DND-41 (cell line): ENCODE measurements at regions not wholly inside any gene's neighbourhood (a gene's known extent, or its start where the extent isn't known, plus 50 kb on each side); places are given as distances from the start of the nearest gene placed in this dataset.

Experiments
- ATAC-seq: fragments of 200-7000 bp; cut with Tn5 transposase; 3 replicates; pipeline ENCODE4 v1.9.1; 2021; ENCODE audit warnings: low read depth; ENCODE audit not compliant: insufficient read depth
- DNase-seq: peaks from one replicate; pipeline ENCODE4 v3.0.0-alpha.2; 2020
- H2AFZ ChIP-seq: 2 replicates; pipeline ENCODE4 v1.6.0; 2012; ENCODE audit warnings: low read depth, low read length
- H3K27ac ChIP-seq: 2 replicates; pipeline ENCODE4 v1.5.1; 2012; ENCODE audit warnings: low read length, inconsistent platforms
- H3K27me3 ChIP-seq: fragments of 200-600 bp; sonication (generic); 2 replicates; pipeline ENCODE4 v1.6.0; 2012; ENCODE audit warnings: low read length, mild to moderate bottlenecking, inconsistent platforms; ENCODE audit not compliant: insufficient read depth, poor library complexity
- H3K36me3 ChIP-seq: 2 replicates; pipeline ENCODE4 v1.5.1; 2012; ENCODE audit warnings: low read length, inconsistent platforms; ENCODE audit not compliant: insufficient read depth
- H3K4me1 ChIP-seq: 2 replicates; pipeline ENCODE4 v1.5.1; 2012; ENCODE audit warnings: mild to moderate bottlenecking, low read length; ENCODE audit not compliant: insufficient read depth
- H3K4me2 ChIP-seq: 2 replicates; pipeline ENCODE4 v1.6.0; 2012; ENCODE audit warnings: mild to moderate bottlenecking, moderate library complexity, low read length, inconsistent platforms; ENCODE audit not compliant: insufficient read depth
- H3K4me3 ChIP-seq, 2 experiments: fragments of 200-600 bp in 1 of 2; shearing (Covaris generic) in 1 of 2; 2 replicates each; pipeline ENCODE4 v1.5.1; 2012 to 2016; ENCODE audit warnings: inconsistent platforms in 2 of 2, low read length in 2 of 2, mild to moderate bottlenecking in 2 of 2, low read depth in 1 of 2, moderate library complexity in 1 of 2
- H3K79me2 ChIP-seq: 2 replicates; pipeline ENCODE4 v1.6.0; 2012; ENCODE audit warnings: low read length, inconsistent platforms; ENCODE audit not compliant: insufficient read depth
- H3K9ac ChIP-seq: 2 replicates; pipeline ENCODE4 v1.6.0; 2012; ENCODE audit warnings: low read depth, mild to moderate bottlenecking, inconsistent platforms, low read length, moderate library complexity
- H3K9me3 ChIP-seq: 2 replicates; pipeline ENCODE4 v1.5.1; 2012; ENCODE audit warnings: low read length, moderate library complexity, mild to moderate bottlenecking, inconsistent platforms; ENCODE audit not compliant: insufficient read depth, severe bottlenecking
- H4K20me1 ChIP-seq: 2 replicates; pipeline ENCODE4 v1.6.0; 2012; ENCODE audit warnings: low read length; ENCODE audit not compliant: insufficient read depth
- CTCF ChIP-seq: IDR thresholded peaks from 2 replicates; pipeline ENCODE4 v1.5.1; 2012; ENCODE audit warnings: borderline replicate concordance, low read length, moderate library complexity, mild to moderate bottlenecking; ENCODE audit not compliant: poor library complexity, severe bottlenecking; ENCODE audit errors: extremely low read depth
- EZH2 ChIP-seq: IDR thresholded peaks from 3 replicates; pipeline ENCODE4 v1.6.1; 2012; ENCODE audit warnings: borderline replicate concordance, low read depth, mild to moderate bottlenecking, moderate library complexity, low read length, inconsistent platforms; ENCODE audit not compliant: severe bottlenecking

- no peak for TF ChIP-seq CTCF
- TF ChIP-seq EZH2 = no peak
- Histone ChIP-seq H3K4me1 (no peaks in the 10 kb centered on the region), H2AFZ (no peak overlapping the region), H3K4me2 (no peak overlapping the region), H3K36me3 (no peaks in the 10 kb centered on the region), H3K9ac (no peak overlapping the region), H4K20me1 (no peaks in the 10 kb centered on the region), H3K4me3 (no peak overlapping the region), H3K27me3 (no peaks in the 10 kb centered on the region), H3K27ac (no peak overlapping the region), H3K9me3 (no peaks in the 10 kb centered on the region), H3K79me2 (no peaks in the 10 kb centered on the region)
- DNase-seq = no peak
- ATAC-seq = no peak
These were observed 228.4 kb upstream of the SLC35G4 start for GRCh38 chr18:11380968-11381367.

GRCh38 chr18:11379660-11380059, 229.7 kb upstream of the SLC35G4 start:
- no peak for TF ChIP-seq EZH2
- no peak for TF ChIP-seq CTCF
- no peaks in the 10 kb centered on the region for H3K9me3 ChIP-seq
- no peak overlapping the region for H2AFZ ChIP-seq
- no peaks in the 10 kb centered on the region for H3K79me2 ChIP-seq
- H3K27me3 ChIP-seq = no peaks in the 10 kb centered on the region
- DNase-seq = no peak
- no peak overlapping the region for H3K4me3 ChIP-seq
- H3K27ac ChIP-seq = no peak overlapping the region
- H4K20me1 ChIP-seq = no peaks in the 10 kb centered on the region
- no peaks in the 10 kb centered on the region for H3K36me3 ChIP-seq
- no peaks in the 10 kb centered on the region for H3K4me1 ChIP-seq
- ATAC-seq = no peak
- H3K9ac ChIP-seq = no peak overlapping the region
- H3K4me2 ChIP-seq = no peak overlapping the region

- H4K20me1 ChIP-seq = no peaks in the 10 kb centered on the region
- no peak overlapping the region for H2AFZ ChIP-seq
- TF ChIP-seq EZH2 (no peak), CTCF (no peak)
- no peak overlapping the region for H3K27ac ChIP-seq
- no peak overlapping the region for H3K4me3 ChIP-seq
- H3K79me2 ChIP-seq = no peaks in the 10 kb centered on the region
- no peaks in the 10 kb centered on the region for H3K36me3 ChIP-seq
- ATAC-seq (no peak), DNase-seq (no peak)
- H3K27me3 ChIP-seq = no peaks in the 10 kb centered on the region
- no peak overlapping the region for H3K4me2 ChIP-seq
- no peaks in the 10 kb centered on the region for H3K9me3 ChIP-seq
- no peaks in the 10 kb centered on the region for H3K4me1 ChIP-seq
- H3K9ac ChIP-seq = no peak overlapping the region
These were observed 228.6 kb upstream of the PIEZO2 start for GRCh38 chr18:11377766-11378540.

- H4K20me1 ChIP-seq = no peaks in the 10 kb centered on the region
- DNase-seq (no peak), ATAC-seq (no peak)
- H2AFZ ChIP-seq = no peak overlapping the region
- H3K4me1 ChIP-seq = no peaks in the 10 kb centered on the region
- TF ChIP-seq CTCF (no peak), EZH2 (no peak)
- no peak overlapping the region for H3K27ac ChIP-seq
- no peaks in the 10 kb centered on the region for H3K27me3 ChIP-seq
- H3K36me3 ChIP-seq = no peaks in the 10 kb centered on the region
- H3K9me3 ChIP-seq = no peaks in the 10 kb centered on the region
- no peak overlapping the region for H3K4me3 ChIP-seq
- H3K79me2 ChIP-seq = no peaks in the 10 kb centered on the region
- H3K4me2 ChIP-seq = no peak overlapping the region
- H3K9ac ChIP-seq = no peak overlapping the region
These were observed 222.8 kb upstream of the PIEZO2 start for GRCh38 chr18:11372163-11372562.
